DOHH2 (cell line): ENCODE measurements at regions not wholly inside any gene's neighbourhood (a gene's known extent, or its start where the extent isn't known, plus 50 kb on each side); places are given as distances from the start of the nearest gene placed in this dataset.

Experiments
- CTCF ChIP-seq: fragments of 200-600 bp; sonication (generic); IDR thresholded peaks from one replicate; pipeline ENCODE4 v1.5.1; 2014; ENCODE audit warnings: antibody characterized with exemption, mild to moderate bottlenecking, low read depth, low read length; ENCODE audit not compliant: poor library complexity, severe bottlenecking
- EZH2phosphoT487 ChIP-seq: fragments of 200-600 bp; sonication (generic); IDR thresholded peaks from 2 replicates; pipeline ENCODE4 v1.6.1; 2017; ENCODE audit warnings: borderline replicate concordance, mild to moderate bottlenecking, antibody characterized with exemption, low read length, moderate library complexity, mixed read lengths

GRCh38 chr5:135678640-135679268 is 100.0 kb upstream of the CXCL14 start:
- TF ChIP-seq CTCF: no peak
- TF ChIP-seq EZH2phosphoT487: no peak
